K562 (cell line): ENCODE measurements at regions not wholly inside any gene's neighbourhood (a gene's known extent, or its start where the extent isn't known, plus 50 kb on each side); places are given as distances from the start of the nearest gene placed in this dataset.

ENCODE experiments used
- ATAC-seq: fragments of 200-7000 bp; cut with Tn5 transposase; 3 replicates; pipeline ENCODE4 v1.9.1; 2020; ENCODE audit warnings: moderate library complexity
- BruUV-seq: library from RNA; stranded (reverse); fragments of 400-500 nt; replicated peaks from 2 replicates; lab custom pipeline; 2021; lab: Mats Ljungman, UMichigan
- CTCF ChIA-PET: fragments of 300-600 bp; formaldehyde crosslinking; extraction: SDS; loops from one replicate; lab custom pipeline; 2021; ENCODE audit warnings: low intra/inter-chr PET ratio; lab: Yijun Ruan, JAX
- POLR2A ChIA-PET: fragments of 300-600, 350-650 bp; sonication (Branson Sonifier 250); formaldehyde crosslinking; extraction: SDS; loops from one replicate; lab custom pipeline; 2021; ENCODE audit warnings: antibody characterized with exemption, inconsistent platforms; lab: Yijun Ruan, JAX
- DNase-seq, 4 experiments: peaks; one replicate each; pipeline versions ENCODE4 v3.0.0 to v3.0.0-alpha.2; 2011 to 2018; ENCODE audit warnings: low spot score in 3 of 4, mixed read lengths in 3 of 4; ENCODE audit errors: extremely low read depth in 1 of 4
- FAIRE-seq: peaks from 2 replicates; lab custom pipeline; 2011; peaks lifted over from hg19 to GRCh38; lab: Jason Lieb, UNC
- H2AFZ ChIP-seq: 2 replicates; pipeline ENCODE4 v1.6.0; 2011; ENCODE audit warnings: low read depth, low read length, control low read depth, inconsistent platforms
- H3K27ac ChIP-seq: fragments of 200-600 bp; 3 replicates; pipeline ENCODE4 v1.8.0; 2011; ENCODE audit warnings: low read depth, mild to moderate bottlenecking, control low read depth, inconsistent platforms, low read length, moderate library complexity, mixed read lengths; ENCODE audit errors: extremely low read depth
- H3K27me3 ChIP-seq, 2 experiments: fragments of 300-600 bp in 1 of 2; 2 replicates in 1 of 2; 3 replicates in 1 of 2; pipeline versions ENCODE4 v1.6.0 to v1.8.0; 2011; ENCODE audit warnings: inconsistent platforms in 2 of 2, low read length in 2 of 2, mild to moderate bottlenecking in 1 of 2, mixed read lengths in 1 of 2, moderate library complexity in 1 of 2; ENCODE audit not compliant: control insufficient read depth in 2 of 2, insufficient read depth in 2 of 2
- H3K36me3 ChIP-seq: fragments of 300-600 bp; 3 replicates; pipeline ENCODE4 v1.8.0; 2011; ENCODE audit warnings: mild to moderate bottlenecking, low read length, inconsistent platforms; ENCODE audit not compliant: control insufficient read depth, insufficient read depth
- H3K4me1 ChIP-seq, 2 experiments: fragments of 200-600 bp in 1 of 2; replicated peaks in 1 of 2; 2 replicates in 1 of 2; 3 replicates in 1 of 2; pipeline versions ENCODE4 v1.5.1 to v1.8.0; 2011; ENCODE audit warnings: inconsistent platforms in 2 of 2, low read length in 2 of 2, mild to moderate bottlenecking in 1 of 2, mixed read lengths in 1 of 2, moderate library complexity in 1 of 2; ENCODE audit not compliant: control insufficient read depth in 2 of 2, insufficient read depth in 2 of 2
- H3K4me2 ChIP-seq: 2 replicates; pipeline ENCODE4 v1.6.1; 2011; ENCODE audit warnings: low read length, control low read depth, inconsistent platforms, mixed read lengths; ENCODE audit not compliant: insufficient read depth
- H3K4me3 ChIP-seq: fragments of 200-600 bp; sonication (generic), shearing (Covaris generic); 2 replicates; pipeline ENCODE4 v1.5.1; 2016; ENCODE audit warnings: control low read depth, inconsistent platforms
- H3K79me2 ChIP-seq: fragments of 200-600 bp; 3 replicates; pipeline ENCODE4 v1.8.0; 2011; ENCODE audit warnings: low read length, inconsistent platforms; ENCODE audit not compliant: control insufficient read depth, insufficient read depth
- H3K9ac ChIP-seq, 2 experiments: 2 replicates each; pipeline versions ENCODE4 v1.6.0 to v1.6.1; 2011; ENCODE audit warnings: low read depth in 2 of 2, low read length in 2 of 2, control low read depth in 1 of 2, inconsistent platforms in 1 of 2, mild to moderate bottlenecking in 1 of 2, mixed read lengths in 1 of 2; ENCODE audit not compliant: insufficient read depth in 1 of 2
- H3K9me1 ChIP-seq: one replicate; pipeline ENCODE4 v1.6.0; 2011; ENCODE audit warnings: inconsistent platforms, mild to moderate bottlenecking, low read length, moderate library complexity; ENCODE audit not compliant: control insufficient read depth, insufficient read depth
- H3K9me3 ChIP-seq: replicated peaks from 2 replicates; pipeline ENCODE4 v1.5.1; 2011; ENCODE audit warnings: low read depth, low read length, inconsistent platforms; ENCODE audit not compliant: control insufficient read depth, insufficient read depth
- H4K20me1 ChIP-seq: replicated peaks from 2 replicates; pipeline ENCODE4 v1.6.1; 2011; ENCODE audit warnings: low read length, inconsistent platforms, mixed read lengths; ENCODE audit not compliant: control insufficient read depth, insufficient read depth
- ARNT ChIP-seq, 2 experiments: fragments of 450-650 bp; IDR thresholded peaks; 2 replicates each; pipeline ENCODE4 v1.6.1; 2016; ENCODE audit warnings: mild to moderate bottlenecking in 1 of 2
- ATF1 ChIP-seq, 2 experiments: fragments of 450-650 bp in 1 of 2; IDR thresholded peaks; 2 replicates each; pipeline ENCODE4 v1.6.1; 2016; ENCODE audit warnings: missing compliant biosample characterization in 1 of 2, missing genetic modification characterization in 1 of 2
- CBFB ChIP-seq: sonication (generic); formaldehyde crosslinking; IDR thresholded peaks from 2 replicates; pipeline ENCODE4 v1.4.0; 2020; ENCODE audit warnings: mild to moderate bottlenecking, missing genetic modification reagents
- CREB1 ChIP-seq, 2 experiments: sonication (generic) in 1 of 2; formaldehyde crosslinking in 1 of 2; IDR thresholded peaks; 2 replicates each; pipeline versions ENCODE4 v1.6.1 to v1.8.0; 2012 to 2022; ENCODE audit warnings: inconsistent platforms in 1 of 2, mild to moderate bottlenecking in 1 of 2, missing genetic modification reagents in 1 of 2, moderate library complexity in 1 of 2
- GTF2A2 ChIP-seq: IDR thresholded peaks from 2 replicates; pipeline ENCODE4 v1.6.1; 2016; ENCODE audit warnings: mild to moderate bottlenecking, missing genetic modification characterization, missing compliant biosample characterization
- GTF2F1 ChIP-seq: IDR thresholded peaks from 2 replicates; pipeline ENCODE4 v1.6.1; 2011; ENCODE audit warnings: low read depth, low read length, improper control_type of control experiment
- HMG20B ChIP-seq: fragments of 250-450 bp; sonication (Bioruptor Pico); IDR thresholded peaks from 2 replicates; pipeline ENCODE4 v1.5.0; 2021; ENCODE audit warnings: mild to moderate bottlenecking
- HNRNPL ChIP-seq: fragments of 200-400 bp; formaldehyde crosslinking; IDR thresholded peaks from 2 replicates; pipeline ENCODE4 v1.6.1; 2017; ENCODE audit warnings: low read depth, mild to moderate bottlenecking, low read length
- HOXB6 ChIP-seq: fragments of 250-450 bp; sonication (Bioruptor Pico); IDR thresholded peaks from 2 replicates; pipeline ENCODE4 v1.5.1; 2022; ENCODE audit warnings: mild to moderate bottlenecking, borderline replicate concordance
- PHTF2 ChIP-seq: fragments of 250-450 bp; sonication (Bioruptor Pico); IDR thresholded peaks from 2 replicates; pipeline ENCODE4 v1.5.0; 2021; ENCODE audit warnings: mild to moderate bottlenecking
- POLR2AphosphoS2 ChIP-seq: IDR thresholded peaks from 2 replicates; pipeline ENCODE4 v1.6.1; 2012; ENCODE audit warnings: low read length, improper control_type of control experiment
- TCFL5 ChIP-seq: fragments of 250-450 bp; sonication (Bioruptor Pico); conservative IDR thresholded peaks from 2 replicates; pipeline ENCODE4 v1.6.1; 2021; ENCODE audit warnings: mild to moderate bottlenecking, moderate library complexity, matching md5 sums
- ZBTB12 ChIP-seq: fragments of 250-450 bp; sonication (Bioruptor Pico); IDR thresholded peaks from 2 replicates; pipeline ENCODE4 v1.4.0; 2020
- ZNF143 ChIP-seq: sonication (generic); formaldehyde crosslinking; IDR thresholded peaks from 2 replicates; pipeline ENCODE4 v1.9.0; 2022; ENCODE audit warnings: mild to moderate bottlenecking, missing genetic modification reagents
- ZNF512 ChIP-seq: IDR thresholded peaks from 2 replicates; pipeline ENCODE4 v1.6.1; 2016; ENCODE audit warnings: missing genetic modification characterization, missing compliant biosample characterization
- ZNF639 ChIP-seq, 2 experiments: fragments of 200-800 bp in 1 of 2; sonication (Bioruptor generic) in 1 of 2; sonication (generic) in 1 of 2; formaldehyde crosslinking in 1 of 2; IDR thresholded peaks in 1 of 2; conservative IDR thresholded peaks in 1 of 2; 2 replicates each; pipeline versions ENCODE4 v1.5.0 to v1.6.1; 2016 to 2020; ENCODE audit warnings: missing compliant biosample characterization in 1 of 2, missing genetic modification characterization in 1 of 2, missing genetic modification reagents in 1 of 2
- WGBS: fragments of 100-300 bp; shearing (Covaris generic); methylation state at CpG from one replicate; pipeline ENCODE4 v1.1.6; 2016; ENCODE audit warnings: low coverage, mixed read lengths; ENCODE audit not compliant: insufficient coverage; ENCODE audit errors: missing lambda C conversion rate; 5-methylcytosine and 5-hydroxymethylcytosine counted together
- in situ Hi-C: fragments of 300-500 bp; cut with MboI; formaldehyde crosslinking; loops from 4 replicates; pipeline ENCODE4 v1.15.0; 2018; ENCODE audit warnings: inconsistent platforms, mixed read lengths
- intact Hi-C: fragments of 100-400 bp; cut with micrococcal nuclease; formaldehyde crosslinking; loops from 2 replicates; pipeline ENCODE4 v1.14.2; 2022

GRCh38 chr13:72523049-72523448, 204.4 kb downstream of the MZT1 start (continued):
- no peak for TF ChIP-seq TCFL5 (CRISPR knock-in tag)
- TF ChIP-seq PHTF2 (CRISPR knock-in tag): no peak
- TF ChIP-seq HOXB6 (CRISPR knock-in tag): no peak
- TF ChIP-seq CBFB (CRISPR knock-in tag): no peak
- no peak for TF ChIP-seq ZNF639 (CRISPR knock-in tag; conservative IDR thresholded peaks at IDR 0.05 in 1 of 2, IDR thresholded peaks at IDR 0.05 in 1 of 2)
- TF ChIP-seq ARNT (IDR thresholded peaks at IDR 0.05): no peak
- TF ChIP-seq ZNF512 (tag): no peak

- in situ Hi-C loops: no loop called here
- no peak for DNase-seq
- no peak overlapping the region for H3K4me2 ChIP-seq
- H4K20me1 ChIP-seq: no peaks in the 10 kb centered on the region
- H3K9me3 ChIP-seq: no peaks in the 10 kb centered on the region
- no peaks in the 10 kb centered on the region for H3K4me1 ChIP-seq
- POLR2A ChIA-PET: no interaction called here
- H3K27ac ChIP-seq: no peak overlapping the region
- no peaks in the 10 kb centered on the region for H3K79me2 ChIP-seq
- no peak overlapping the region for H3K9ac ChIP-seq
- CTCF ChIA-PET: no interaction called here
- H3K27me3 ChIP-seq: no peaks in the 10 kb centered on the region
- no peak for ATAC-seq
- no peak for FAIRE-seq
- no peaks in the 10 kb centered on the region for H3K9me1 ChIP-seq
- H3K4me3 ChIP-seq: no peak overlapping the region
- BruUV-seq: no TSS peak
- no peak overlapping the region for H2AFZ ChIP-seq
- H3K36me3 ChIP-seq: no peaks in the 10 kb centered on the region
- intact Hi-C loops: no loop called here
- whole genome bisulfite sequencing: 0% methylated on average over 10 of the region's 10 CpGs
- TF ChIP-seq POLR2AphosphoS2 (no peak), ATF1 (CRISPR knock-in tag; IDR thresholded peaks at IDR 0.05) (no peak), ATF1 (tag; IDR thresholded peaks at IDR 0.05) (no peak), GTF2A2 (no peak), ZNF143 (CRISPR knock-in tag) (no peak), CREB1 (IDR thresholded peaks at IDR 0.05) (no peak), CREB1 (CRISPR knock-in tag; IDR thresholded peaks at IDR 0.05) (no peak), HMG20B (CRISPR knock-in tag) (no peak), GTF2F1 (no peak), ZBTB12 (no peak), HNRNPL (no peak)
These were observed 205.3 kb downstream of the MZT1 start for GRCh38 chr13:72521940-72522661.
